ENCODE measurements at regions not wholly inside any gene's neighbourhood (a gene's known extent, or its start where the extent isn't known, plus 50 kb on each side); places are given as distances from the start of the nearest gene placed in this dataset.
"Not testable (repeated sequence)": the region's sequence is repeated elsewhere in the genome, so short reads cannot be mapped to it uniquely, and the experiment has no call there.

GRCh38 chr6:148629592-148630465 is 117.0 kb upstream of the UST start:
- Mint-ChIP-seq H3K27me3 (no peaks in the 10 kb centered on the region), H3K27ac (peak overlapping the region; percentile 7), H3K4me3 (no peak overlapping the region), H3K9me3 (ENCODE audit: low read depth) (no peaks in the 10 kb centered on the region), H3K4me1 (peaks cover 7% of the 10 kb centered on the region), H3K36me3 (ENCODE audit: low read depth) (no peaks in the 10 kb centered on the region)
- DNase-seq (no peak), ATAC-seq (no peak)
- intact Hi-C loops (cut with DNase I, micrococcal nuclease), result no loop called here
- ChIA-PET POLR2A (no interaction called here), CTCF (interaction anchor here (1.0 kb wide), 1 partner anchor 26 kb away, joined by 4 read pairs; no protein-coding TSS in a partner anchor)

GRCh38 chr6:148635070-148635743 is 111.6 kb upstream of the UST start:
- Mint-ChIP-seq H3K27me3 (peaks cover 2% of the 10 kb centered on the region), H3K36me3 (ENCODE audit: low read depth) (peaks cover 2% of the 10 kb centered on the region), H3K27ac (no peak overlapping the region), H3K4me3 (no peak overlapping the region), H3K4me1 (peaks cover 8% of the 10 kb centered on the region), H3K9me3 (ENCODE audit: low read depth) (no peaks in the 10 kb centered on the region)
- ATAC-seq (no peak), DNase-seq (no peak)
- intact Hi-C loops (cut with DNase I, micrococcal nuclease), result no loop called here
- POLR2A ChIA-PET, result interaction anchor here (0.7 kb wide), 1 partner anchor 151 kb away, joined by 3 read pairs; no protein-coding TSS in a partner anchor
- CTCF ChIA-PET, result no interaction called here

- H3K27me3 Mint-ChIP-seq; CTCF ChIA-PET; H3K27ac Mint-ChIP-seq; H3K9me3 Mint-ChIP-seq (ENCODE audit: low read depth); ATAC-seq; H3K4me1 Mint-ChIP-seq; POLR2A ChIA-PET; intact Hi-C loops (cut with DNase I, micrococcal nuclease); H3K4me3 Mint-ChIP-seq; DNase-seq; H3K36me3 Mint-ChIP-seq (ENCODE audit: low read depth): not testable (repeated sequence)
These were observed 105.0 kb upstream of the UST start for GRCh38 chr6:148641836-148642235.

GRCh38 chr6:148643208-148643607 is 103.6 kb upstream of the UST start:
- ATAC-seq; H3K27ac Mint-ChIP-seq; H3K4me3 Mint-ChIP-seq; H3K4me1 Mint-ChIP-seq; CTCF ChIA-PET; H3K36me3 Mint-ChIP-seq (ENCODE audit: low read depth); H3K9me3 Mint-ChIP-seq (ENCODE audit: low read depth); DNase-seq; POLR2A ChIA-PET; H3K27me3 Mint-ChIP-seq; intact Hi-C loops (cut with DNase I, micrococcal nuclease): not testable (repeated sequence)

GRCh38 chr6:148645049-148645448 is 101.8 kb upstream of the UST start:
- intact Hi-C loops (cut with DNase I, micrococcal nuclease); POLR2A ChIA-PET; H3K27me3 Mint-ChIP-seq; H3K9me3 Mint-ChIP-seq (ENCODE audit: low read depth); ATAC-seq; H3K4me1 Mint-ChIP-seq; H3K27ac Mint-ChIP-seq; H3K36me3 Mint-ChIP-seq (ENCODE audit: low read depth); DNase-seq; CTCF ChIA-PET; H3K4me3 Mint-ChIP-seq: not testable (repeated sequence)

- H3K27me3 Mint-ChIP-seq, result peaks cover 12% of the 10 kb centered on the region
- ChIA-PET CTCF (no interaction called here), POLR2A (interaction anchor here (0.6 kb wide), 1 partner anchor 409 kb away, joined by 7 read pairs; no protein-coding TSS in a partner anchor)
- intact Hi-C loops (cut with DNase I, micrococcal nuclease), result no loop called here
- H3K9me3 Mint-ChIP-seq (ENCODE audit: low read depth), result peaks cover 6% of the 10 kb centered on the region
- H3K27ac Mint-ChIP-seq, result no peak overlapping the region
- DNase-seq, result no peak
- ATAC-seq, result no peak
- peaks cover 2% of the 10 kb centered on the region for H3K36me3 Mint-ChIP-seq (ENCODE audit: low read depth)
- no peaks in the 10 kb centered on the region for H3K4me1 Mint-ChIP-seq
- no peak overlapping the region for H3K4me3 Mint-ChIP-seq
These were observed 97.9 kb upstream of the UST start for GRCh38 chr6:148648754-148649453.

- intact Hi-C loops (cut with DNase I, micrococcal nuclease), result no loop called here
- peaks cover 2% of the 10 kb centered on the region for H3K36me3 Mint-ChIP-seq (ENCODE audit: low read depth)
- CTCF ChIA-PET, result no interaction called here
These were observed 97.3 kb upstream of the UST start for GRCh38 chr6:148649454-148649963.

GRCh38 chr6:148650941-148651505 is 95.8 kb upstream of the UST start:
- Mint-ChIP-seq H3K27ac (no peak overlapping the region), H3K4me3 (no peak overlapping the region), H3K27me3 (peaks cover 14% of the 10 kb centered on the region), H3K4me1 (no peaks in the 10 kb centered on the region), H3K9me3 (ENCODE audit: low read depth) (peaks cover 6% of the 10 kb centered on the region), H3K36me3 (ENCODE audit: low read depth) (peaks cover 2% of the 10 kb centered on the region)
- CTCF ChIA-PET, result interaction anchor here (0.9 kb wide), 1 partner anchor 13 kb away, joined by 3 read pairs; no protein-coding TSS in a partner anchor
- intact Hi-C loops (cut with DNase I, micrococcal nuclease), result no loop called here
- ATAC-seq (no peak), DNase-seq (no peak)
- POLR2A ChIA-PET, result no interaction called here

More at GRCh38 chr6:148649454-148649963, 97.3 kb upstream of the UST start:
- Mint-ChIP-seq H3K4me1 (no peaks in the 10 kb centered on the region), H3K9me3 (ENCODE audit: low read depth) (peaks cover 6% of the 10 kb centered on the region), H3K27ac (no peak overlapping the region), H3K27me3 (peaks cover 12% of the 10 kb centered on the region), H3K4me3 (no peak overlapping the region)
- POLR2A ChIA-PET, result interaction anchor here (0.6 kb wide), 1 partner anchor 410 kb away, joined by 7 read pairs; no protein-coding TSS in a partner anchor
- no peak for ATAC-seq
- DNase-seq, result no peak

- Mint-ChIP-seq H3K27ac (no peak overlapping the region), H3K4me1 (no peaks in the 10 kb centered on the region), H3K4me3 (no peak overlapping the region), H3K36me3 (ENCODE audit: low read depth) (peaks cover 2% of the 10 kb centered on the region), H3K9me3 (ENCODE audit: low read depth) (peaks cover 6% of the 10 kb centered on the region), H3K27me3 (peaks cover 14% of the 10 kb centered on the region)
- ATAC-seq (no peak), DNase-seq (no peak)
- ChIA-PET POLR2A (no interaction called here), CTCF (interaction anchor here (0.8 to 1.1 kb wide), 2 partner anchors 12 to 17 kb away, joined by 3 read pairs; no protein-coding TSS in a partner anchor)
- intact Hi-C loops (cut with DNase I, micrococcal nuclease), result no loop called here
These were observed 94.6 kb upstream of the UST start for GRCh38 chr6:148652205-148652604.

GRCh38 chr6:148653138-148653776 is 93.6 kb upstream of the UST start:
- DNase-seq (no peak), ATAC-seq (no peak)
- peaks cover 2% of the 10 kb centered on the region for H3K36me3 Mint-ChIP-seq (ENCODE audit: low read depth)
- no peak overlapping the region for H3K27ac Mint-ChIP-seq
- H3K9me3 Mint-ChIP-seq (ENCODE audit: low read depth), result peaks cover 6% of the 10 kb centered on the region
- intact Hi-C loops (cut with DNase I, micrococcal nuclease), result no loop called here
- H3K4me3 Mint-ChIP-seq, result no peak overlapping the region
- peaks cover 12% of the 10 kb centered on the region for H3K27me3 Mint-ChIP-seq
- ChIA-PET POLR2A (no interaction called here), CTCF (interaction anchor here (1.1 kb wide), 1 partner anchor 11 kb away, joined by 3 read pairs; no protein-coding TSS in a partner anchor)
- no peaks in the 10 kb centered on the region for H3K4me1 Mint-ChIP-seq

GRCh38 chr6:148657048-148657447 is 89.8 kb upstream of the UST start:
- ATAC-seq (no peak), DNase-seq (no peak)
- ChIA-PET CTCF (no interaction called here), POLR2A (no interaction called here)
- Mint-ChIP-seq H3K27ac (no peak overlapping the region), H3K4me1 (no peaks in the 10 kb centered on the region), H3K9me3 (ENCODE audit: low read depth) (peaks cover 11% of the 10 kb centered on the region), H3K27me3 (peaks cover 9% of the 10 kb centered on the region), H3K36me3 (ENCODE audit: low read depth) (peaks cover 2% of the 10 kb centered on the region), H3K4me3 (no peak overlapping the region)
- intact Hi-C loops (cut with DNase I, micrococcal nuclease), result loop anchor here in 1 of 2 experiments (5.0 kb wide), 1 partner anchor 440 kb away; no protein-coding TSS in a partner anchor

All from activated CD4-positive, alpha-beta T cell treated with anti-CD3 and anti-CD28 coated beads for 36 hours (primary cell).